ENCODE measurements at regions not wholly inside any gene's neighbourhood (a gene's known extent, or its start where the extent isn't known, plus 50 kb on each side); places are given as distances from the start of the nearest gene placed in this dataset.

DNA sequence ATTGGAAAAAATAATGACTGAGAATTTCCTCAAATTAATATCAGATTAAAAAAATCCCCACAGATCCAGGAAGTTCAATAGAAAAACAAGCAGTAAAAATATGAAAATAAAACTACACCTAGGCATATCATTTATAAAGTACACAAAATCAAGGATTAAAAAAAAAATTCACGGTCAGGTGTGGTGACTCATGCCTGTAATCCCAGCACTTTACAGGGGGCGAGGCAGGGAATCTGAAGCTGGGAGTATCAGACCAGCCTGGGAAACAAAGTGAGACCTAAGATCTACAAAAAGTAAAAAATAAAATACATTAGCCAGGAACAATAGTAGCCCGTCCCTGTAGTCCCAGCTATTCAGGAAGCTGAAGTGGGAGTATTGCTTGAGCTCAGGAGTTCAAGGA lies 778.3 kb upstream of the ALCAM start:
- WGBS, 2 donors = 71 to 85% methylated on average over 3 of the region's 3 CpGs
- Histone ChIP-seq H3K4me1 (ENCODE audit: control insufficient read depth in 5 of 5, insufficient read depth in 5 of 5, low read length in 5 of 5) (no peaks in the 10 kb centered on the region), H3K4me3 (no peak overlapping the region), H3K9ac (ENCODE audit: insufficient read depth in 1 of 2, low read length in 2 of 2) (no peak overlapping the region), H3K36me3 (ENCODE audit: control insufficient read depth in 4 of 4, insufficient read depth in 4 of 4, low read length in 4 of 4) (no peaks in the 10 kb centered on the region), H3K27ac (ENCODE audit: low read depth in 1 of 2, low read length in 1 of 2) (no peak overlapping the region), H3K27me3 (ENCODE audit: control insufficient read depth in 3 of 3, insufficient read depth in 3 of 3, low read length in 2 of 3) (no peaks in the 10 kb centered on the region), H3K9me3 (ENCODE audit: control insufficient read depth in 4 of 4, insufficient read depth in 3 of 4, low read length in 3 of 4) (no peaks in the 10 kb centered on the region)
- DNase-seq (no peak), ATAC-seq (ENCODE audit: insufficient read depth, low FRiP score) (no peak)
- TF ChIP-seq, protein P1, sequence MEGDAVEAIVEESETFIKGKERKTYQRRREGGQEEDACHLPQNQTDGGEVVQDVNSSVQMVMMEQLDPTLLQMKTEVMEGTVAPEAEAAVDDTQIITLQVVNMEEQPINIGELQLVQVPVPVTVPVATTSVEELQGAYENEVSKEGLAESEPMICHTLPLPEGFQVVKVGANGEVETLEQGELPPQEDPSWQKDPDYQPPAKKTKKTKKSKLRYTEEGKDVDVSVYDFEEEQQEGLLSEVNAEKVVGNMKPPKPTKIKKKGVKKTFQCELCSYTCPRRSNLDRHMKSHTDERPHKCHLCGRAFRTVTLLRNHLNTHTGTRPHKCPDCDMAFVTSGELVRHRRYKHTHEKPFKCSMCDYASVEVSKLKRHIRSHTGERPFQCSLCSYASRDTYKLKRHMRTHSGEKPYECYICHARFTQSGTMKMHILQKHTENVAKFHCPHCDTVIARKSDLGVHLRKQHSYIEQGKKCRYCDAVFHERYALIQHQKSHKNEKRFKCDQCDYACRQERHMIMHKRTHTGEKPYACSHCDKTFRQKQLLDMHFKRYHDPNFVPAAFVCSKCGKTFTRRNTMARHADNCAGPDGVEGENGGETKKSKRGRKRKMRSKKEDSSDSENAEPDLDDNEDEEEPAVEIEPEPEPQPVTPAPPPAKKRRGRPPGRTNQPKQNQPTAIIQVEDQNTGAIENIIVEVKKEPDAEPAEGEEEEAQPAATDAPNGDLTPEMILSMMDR (IDR thresholded peaks at IDR 0.05; ENCODE audit: control extremely low read depth, extremely low read depth) = no peak

DNA sequence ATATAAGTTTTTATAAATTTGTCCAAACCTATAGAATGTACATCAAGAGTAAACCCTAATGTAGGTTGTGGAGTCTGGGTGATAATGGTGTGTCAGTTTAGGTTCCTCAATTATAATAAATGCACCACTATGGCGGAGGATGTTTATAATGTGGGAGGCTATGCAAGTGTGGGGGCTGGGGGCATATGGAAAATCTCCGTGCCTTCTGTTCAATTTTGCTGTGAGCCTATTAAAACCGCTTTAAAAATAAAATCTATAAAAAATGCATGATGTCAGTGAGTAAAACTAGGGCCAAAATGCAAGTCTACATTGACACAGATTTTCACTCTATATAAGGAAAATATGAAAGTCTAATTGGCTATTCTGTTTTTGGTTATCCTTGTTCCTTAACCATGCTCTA lies 774.9 kb upstream of the ALCAM start:
- WGBS, 2 donors = 90 to 95% methylated on average over 3 of the region's 3 CpGs
- Histone ChIP-seq H3K9ac (ENCODE audit: insufficient read depth in 1 of 2, low read length in 2 of 2) (no peak overlapping the region), H3K36me3 (ENCODE audit: control insufficient read depth in 4 of 4, insufficient read depth in 4 of 4, low read length in 4 of 4) (no peaks in the 10 kb centered on the region), H3K27ac (ENCODE audit: low read depth in 1 of 2, low read length in 1 of 2) (no peak overlapping the region), H3K9me3 (ENCODE audit: control insufficient read depth in 4 of 4, insufficient read depth in 3 of 4, low read length in 3 of 4) (no peaks in the 10 kb centered on the region), H3K27me3 (ENCODE audit: control insufficient read depth in 3 of 3, insufficient read depth in 3 of 3, low read length in 2 of 3) (no peaks in the 10 kb centered on the region), H3K4me1 (ENCODE audit: control insufficient read depth in 5 of 5, insufficient read depth in 5 of 5, low read length in 5 of 5) (no peaks in the 10 kb centered on the region), H3K4me3 (no peak overlapping the region)
- TF ChIP-seq, protein P1 (IDR thresholded peaks at IDR 0.05; ENCODE audit: control extremely low read depth, extremely low read depth) = no peak
- no peak for ATAC-seq (ENCODE audit: insufficient read depth, low FRiP score)
- DNase-seq = no peak

DNA sequence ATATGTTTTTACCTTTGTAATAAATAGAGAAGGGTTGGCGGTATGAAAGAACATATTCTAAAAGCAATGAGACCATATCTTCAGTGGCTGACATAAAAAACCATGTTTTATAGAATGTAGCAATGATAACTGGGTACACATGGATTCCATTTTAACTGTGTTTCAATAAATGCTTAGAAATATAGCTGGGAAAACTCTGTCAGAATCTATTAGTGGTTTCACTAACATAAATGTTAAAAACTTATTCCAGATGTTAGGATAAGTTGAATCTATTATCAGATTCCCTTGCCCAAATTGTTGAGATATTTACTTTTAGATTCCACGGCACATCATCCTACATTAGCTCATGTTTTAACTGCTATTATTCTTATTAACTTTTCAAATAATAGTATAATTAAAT lies 772.2 kb upstream of the ALCAM start:
- Histone ChIP-seq H3K9ac (ENCODE audit: insufficient read depth in 1 of 2, low read length in 2 of 2) (no peak overlapping the region), H3K27ac (ENCODE audit: low read depth in 1 of 2, low read length in 1 of 2) (no peak overlapping the region), H3K9me3 (ENCODE audit: control insufficient read depth in 4 of 4, insufficient read depth in 3 of 4, low read length in 3 of 4) (no peaks in the 10 kb centered on the region), H3K4me1 (ENCODE audit: control insufficient read depth in 5 of 5, insufficient read depth in 5 of 5, low read length in 5 of 5) (no peaks in the 10 kb centered on the region), H3K36me3 (ENCODE audit: control insufficient read depth in 4 of 4, insufficient read depth in 4 of 4, low read length in 4 of 4) (no peaks in the 10 kb centered on the region), H3K27me3 (ENCODE audit: control insufficient read depth in 3 of 3, insufficient read depth in 3 of 3, low read length in 2 of 3) (no peaks in the 10 kb centered on the region), H3K4me3 (no peak overlapping the region)
- ATAC-seq (ENCODE audit: insufficient read depth, low FRiP score) (no peak), DNase-seq (no peak)
- TF ChIP-seq, protein P1 (IDR thresholded peaks at IDR 0.05; ENCODE audit: control extremely low read depth, extremely low read depth) = no peak
- WGBS, 2 donors = 94 to 95% methylated on average over 2 of the region's 2 CpGs

DNA sequence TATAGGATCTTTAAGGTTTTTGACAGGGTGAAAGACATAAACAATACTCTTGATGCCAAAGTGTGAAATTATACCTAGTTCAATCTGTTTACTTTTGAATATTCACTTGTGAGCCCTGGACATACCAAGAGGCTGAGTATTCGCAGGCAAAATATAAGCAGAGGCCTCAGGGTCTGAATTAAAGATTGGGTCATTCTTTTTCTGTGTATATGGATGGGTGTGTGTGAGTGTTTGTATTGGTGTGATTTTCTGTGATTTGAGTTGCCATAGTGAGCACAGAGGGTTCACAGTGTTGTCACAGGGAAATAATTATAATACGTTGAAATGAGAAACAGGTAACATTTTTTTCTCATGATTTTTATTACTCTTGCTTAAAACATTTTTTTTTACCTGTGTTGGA lies 770.7 kb upstream of the ALCAM start:
- TF ChIP-seq, protein P1 (IDR thresholded peaks at IDR 0.05; ENCODE audit: control extremely low read depth, extremely low read depth) = no peak
- ATAC-seq (ENCODE audit: insufficient read depth, low FRiP score) (no peak), DNase-seq (no peak)
- Histone ChIP-seq H3K9me3 (ENCODE audit: control insufficient read depth in 4 of 4, insufficient read depth in 3 of 4, low read length in 3 of 4) (no peaks in the 10 kb centered on the region), H3K36me3 (ENCODE audit: control insufficient read depth in 4 of 4, insufficient read depth in 4 of 4, low read length in 4 of 4) (no peaks in the 10 kb centered on the region), H3K4me1 (ENCODE audit: control insufficient read depth in 5 of 5, insufficient read depth in 5 of 5, low read length in 5 of 5) (no peaks in the 10 kb centered on the region), H3K27me3 (ENCODE audit: control insufficient read depth in 3 of 3, insufficient read depth in 3 of 3, low read length in 2 of 3) (no peaks in the 10 kb centered on the region), H3K9ac (ENCODE audit: insufficient read depth in 1 of 2, low read length in 2 of 2) (no peak overlapping the region), H3K27ac (ENCODE audit: low read depth in 1 of 2, low read length in 1 of 2) (no peak overlapping the region), H3K4me3 (no peak overlapping the region)
- 85 to 89% methylated on average over 2 of the region's 2 CpGs for WGBS, 2 donors

Data from lung (tissue), 11 donors.